ENCODE measurements at regions not wholly inside any gene's neighbourhood (a gene's known extent, or its start where the extent isn't known, plus 50 kb on each side); places are given as distances from the start of the nearest gene placed in this dataset.

DNA sequence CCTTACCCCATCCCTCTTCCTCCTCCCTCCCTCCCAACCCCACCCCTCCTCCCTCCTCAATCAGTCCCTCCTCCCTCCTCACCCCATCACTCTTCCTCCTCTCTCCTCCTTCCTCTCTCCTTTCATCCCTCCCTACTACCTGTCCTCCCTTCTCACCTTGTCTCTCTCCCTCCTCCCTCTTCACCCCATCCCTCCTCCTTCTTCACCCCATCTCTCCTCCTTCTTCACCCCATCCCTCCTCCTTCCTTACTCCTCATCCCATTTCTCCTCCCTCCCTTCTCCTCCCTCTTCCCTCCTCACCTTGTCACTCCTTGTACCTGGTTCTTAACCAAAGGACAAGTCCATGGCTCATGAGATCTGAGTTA, 222.4 kb downstream of the TTLL2 start:
- TF ChIP-seq, protein P1, sequence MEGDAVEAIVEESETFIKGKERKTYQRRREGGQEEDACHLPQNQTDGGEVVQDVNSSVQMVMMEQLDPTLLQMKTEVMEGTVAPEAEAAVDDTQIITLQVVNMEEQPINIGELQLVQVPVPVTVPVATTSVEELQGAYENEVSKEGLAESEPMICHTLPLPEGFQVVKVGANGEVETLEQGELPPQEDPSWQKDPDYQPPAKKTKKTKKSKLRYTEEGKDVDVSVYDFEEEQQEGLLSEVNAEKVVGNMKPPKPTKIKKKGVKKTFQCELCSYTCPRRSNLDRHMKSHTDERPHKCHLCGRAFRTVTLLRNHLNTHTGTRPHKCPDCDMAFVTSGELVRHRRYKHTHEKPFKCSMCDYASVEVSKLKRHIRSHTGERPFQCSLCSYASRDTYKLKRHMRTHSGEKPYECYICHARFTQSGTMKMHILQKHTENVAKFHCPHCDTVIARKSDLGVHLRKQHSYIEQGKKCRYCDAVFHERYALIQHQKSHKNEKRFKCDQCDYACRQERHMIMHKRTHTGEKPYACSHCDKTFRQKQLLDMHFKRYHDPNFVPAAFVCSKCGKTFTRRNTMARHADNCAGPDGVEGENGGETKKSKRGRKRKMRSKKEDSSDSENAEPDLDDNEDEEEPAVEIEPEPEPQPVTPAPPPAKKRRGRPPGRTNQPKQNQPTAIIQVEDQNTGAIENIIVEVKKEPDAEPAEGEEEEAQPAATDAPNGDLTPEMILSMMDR (IDR thresholded peaks at IDR 0.05) = no peak
- no peak for TF ChIP-seq ZFX (IDR thresholded peaks at IDR 0.05; ENCODE audit: borderline replicate concordance)
- no peak overlapping the region for H3K27ac ChIP-seq

DNA sequence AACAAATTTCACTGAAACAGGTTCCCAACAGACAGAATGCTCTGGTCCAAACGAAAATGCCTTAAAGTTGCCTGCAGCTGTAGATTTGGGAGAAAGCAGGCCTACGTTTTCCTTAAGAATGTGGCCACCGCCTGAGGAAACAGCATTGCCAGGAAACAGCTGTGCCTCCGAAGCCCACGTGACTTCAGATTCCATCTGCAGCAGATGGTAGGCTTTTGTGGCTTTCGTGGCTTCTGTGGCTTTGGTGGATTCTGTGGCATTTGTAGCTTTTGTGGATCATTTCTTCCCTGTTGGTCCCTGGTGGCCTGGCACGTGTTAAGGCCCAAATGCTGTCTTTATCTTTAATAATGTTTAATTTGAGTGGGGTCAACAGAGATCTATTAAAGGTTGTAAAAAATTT, 222.9 kb downstream of the TTLL2 start:
- TF ChIP-seq, protein P1 (IDR thresholded peaks at IDR 0.05) = no peak
- TF ChIP-seq ZFX (IDR thresholded peaks at IDR 0.05; ENCODE audit: borderline replicate concordance) = no peak
- no peak overlapping the region for H3K27ac ChIP-seq

DNA sequence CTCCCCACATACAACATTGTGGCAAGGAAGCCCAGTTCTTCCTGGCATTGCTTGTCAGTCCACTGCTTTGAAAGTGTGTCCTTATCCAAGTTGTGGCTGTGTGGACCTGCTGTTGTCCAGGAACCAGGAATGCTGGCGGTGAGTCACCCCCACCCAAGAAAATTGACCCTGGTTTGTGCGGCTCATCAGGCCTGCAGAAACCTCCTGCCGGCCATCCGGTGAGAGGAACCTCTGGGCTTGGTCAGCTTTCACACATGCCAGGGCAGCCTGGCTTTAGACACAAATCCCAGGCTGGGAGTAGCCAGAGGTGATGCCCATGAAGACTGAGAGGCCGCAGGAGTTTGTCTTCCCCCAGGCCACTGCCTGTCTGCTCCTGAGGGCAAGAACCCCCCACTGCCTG, 223.6 kb downstream of the TTLL2 start:
- TF ChIP-seq ZFX (IDR thresholded peaks at IDR 0.05; ENCODE audit: borderline replicate concordance) = no peak
- TF ChIP-seq, protein P1 (IDR thresholded peaks at IDR 0.05) = no peak
- no peak overlapping the region for H3K27ac ChIP-seq

DNA sequence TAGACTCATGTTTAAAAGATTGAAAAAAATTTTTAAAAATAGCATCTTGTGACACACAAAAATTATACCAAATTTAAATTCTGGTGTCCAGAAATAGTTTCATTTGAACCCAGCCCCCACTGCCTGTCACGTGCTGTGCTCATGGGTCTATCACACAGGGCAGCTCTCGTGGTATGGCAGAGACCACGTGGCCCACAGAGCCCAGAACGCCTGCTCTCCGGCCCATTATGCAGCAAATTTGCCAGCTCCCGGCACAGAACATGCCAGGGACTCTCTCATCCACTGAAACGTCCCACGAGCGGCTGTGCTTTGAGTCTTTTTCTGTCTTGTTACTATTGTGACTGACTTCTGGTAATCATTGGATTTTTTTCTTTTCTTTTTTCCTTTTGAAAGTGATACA, 224.3 kb downstream of the TTLL2 start:
- TF ChIP-seq, protein P1 (IDR thresholded peaks at IDR 0.05) = no peak
- TF ChIP-seq ZFX (IDR thresholded peaks at IDR 0.05; ENCODE audit: borderline replicate concordance) = no peak

DNA sequence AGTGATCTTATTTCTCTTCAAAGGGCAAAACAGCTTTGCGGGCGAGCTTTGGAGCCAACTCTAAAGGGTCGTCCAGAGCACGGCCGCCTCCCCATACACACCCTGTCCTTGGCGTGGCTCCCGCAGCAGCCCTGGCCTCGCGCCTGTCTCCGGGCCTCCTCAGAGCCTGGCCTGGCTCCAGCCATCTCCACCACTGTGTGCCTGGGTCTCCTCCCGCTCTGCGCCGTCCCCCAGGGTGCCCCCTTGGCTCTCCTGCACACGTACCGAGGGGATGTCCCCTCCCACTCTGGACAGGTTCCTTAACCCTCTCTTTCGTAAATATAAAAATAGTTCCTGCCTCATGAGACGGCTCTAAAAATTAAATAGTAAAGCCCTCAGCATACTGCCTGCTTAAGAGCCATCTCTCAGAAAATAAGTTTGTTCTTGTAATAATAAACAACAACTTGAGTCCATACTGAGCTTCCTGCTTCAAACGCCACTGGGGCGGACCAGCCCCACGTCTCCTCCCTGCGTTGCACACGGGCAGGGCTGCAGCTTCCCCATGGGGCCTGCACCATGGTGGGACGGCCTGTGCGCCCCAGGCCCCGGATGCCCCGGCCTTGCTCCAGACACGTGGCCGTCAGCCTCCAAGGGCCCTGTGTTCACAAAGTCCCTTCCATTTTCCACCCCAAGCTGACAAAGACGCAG, 226.2 kb downstream of the TTLL2 start:
- TF ChIP-seq, protein P1 (IDR thresholded peaks at IDR 0.05) = no peak
- TF ChIP-seq ZFX (IDR thresholded peaks at IDR 0.05; ENCODE audit: borderline replicate concordance) = no peak
- H3K27ac ChIP-seq = no peak overlapping the region

More for the DNA sequence above, 224.3 kb downstream of the TTLL2 start:
- no peak overlapping the region for H3K27ac ChIP-seq

DNA sequence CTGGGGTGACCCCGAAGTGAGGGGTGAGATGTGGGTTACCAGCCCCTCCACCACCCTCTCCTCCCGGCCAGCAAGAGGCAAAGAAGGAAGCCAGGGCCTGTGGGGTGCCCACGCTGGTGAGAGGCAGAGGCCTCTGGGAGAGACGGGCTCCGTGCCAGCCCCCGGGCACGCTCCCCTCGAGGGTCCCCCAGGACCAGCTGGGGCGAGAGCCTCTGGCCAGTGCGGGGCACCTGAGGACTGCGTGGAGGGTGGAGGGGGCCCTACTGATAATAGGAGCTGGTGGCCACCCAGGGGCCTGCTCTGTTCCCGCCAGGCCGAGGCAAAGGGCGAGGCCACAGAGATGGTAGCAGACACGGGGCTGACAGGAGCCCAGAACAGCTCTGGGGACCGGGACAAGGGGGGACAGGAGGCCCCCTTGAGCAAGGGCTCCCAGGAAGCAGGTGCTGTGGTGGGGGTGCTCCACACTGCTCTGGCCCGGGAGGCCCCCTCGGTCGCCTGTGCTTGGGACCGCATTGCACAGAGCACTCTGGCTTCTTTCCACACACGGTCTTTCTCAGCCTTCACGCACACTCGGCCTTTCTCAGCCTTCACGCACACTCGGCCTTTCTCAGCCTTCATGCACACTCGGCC, 226.9 kb downstream of the TTLL2 start:
- no peak overlapping the region for H3K27ac ChIP-seq
- TF ChIP-seq ZFX (IDR thresholded peaks at IDR 0.05; ENCODE audit: borderline replicate concordance) = no peak
- TF ChIP-seq, protein P1 (IDR thresholded peaks at IDR 0.05) = no peak

DNA sequence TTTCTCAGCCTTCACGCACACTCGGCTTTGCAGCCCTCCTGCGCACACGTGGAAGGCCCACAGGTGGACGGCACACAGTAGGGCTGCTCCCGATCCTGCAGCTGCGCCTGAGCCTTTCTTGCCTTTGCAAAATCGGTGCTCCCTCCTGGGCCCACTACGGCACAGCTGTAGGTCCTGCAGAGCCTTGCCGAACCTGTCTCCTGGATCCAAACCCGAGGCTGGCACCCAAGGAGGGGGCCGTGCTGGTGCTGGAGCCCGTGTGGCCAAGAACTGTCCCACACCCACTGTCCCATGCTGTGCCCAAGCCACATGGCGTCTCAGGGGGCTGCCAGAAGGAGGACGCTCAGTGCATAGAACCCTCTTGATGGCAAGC, 227.4 kb downstream of the TTLL2 start:
- H3K27ac ChIP-seq = no peak overlapping the region
- TF ChIP-seq, protein P1 (IDR thresholded peaks at IDR 0.05) = no peak
- TF ChIP-seq ZFX (IDR thresholded peaks at IDR 0.05; ENCODE audit: borderline replicate concordance) = no peak
